Neural crest cell (in vitro differentiated cells): ENCODE measurements at regions not wholly inside any gene's neighbourhood (a gene's known extent, or its start where the extent isn't known, plus 50 kb on each side); places are given as distances from the start of the nearest gene placed in this dataset.

ENCODE experiments used
- DNase-seq: peaks from one replicate; pipeline ENCODE4 v3.0.0; 2021; ENCODE audit warnings: low read depth, mixed read lengths, low spot score
- H3K27ac Mint-ChIP-seq: one replicate; pipeline ENCODE4 v1.8.0; 2021; ENCODE audit warnings: mild to moderate bottlenecking, mixed read lengths; ENCODE audit not compliant: unreplicated experiment
- H3K27me3 Mint-ChIP-seq: 2 replicates; pipeline ENCODE4 v1.8.0; 2021; ENCODE audit warnings: low read depth, mild to moderate bottlenecking, mixed read lengths
- H3K36me3 Mint-ChIP-seq: 2 replicates; pipeline ENCODE4 v1.8.0; 2021; ENCODE audit warnings: low read depth, mild to moderate bottlenecking, mixed read lengths
- H3K4me1 Mint-ChIP-seq: 2 replicates; pipeline ENCODE4 v1.8.0; 2021; ENCODE audit warnings: mixed read lengths
- H3K4me3 Mint-ChIP-seq: one replicate; pipeline ENCODE4 v1.8.0; 2021; ENCODE audit warnings: mild to moderate bottlenecking, mixed read lengths
- H3K9me3 Mint-ChIP-seq: 2 replicates; pipeline ENCODE4 v1.8.0; 2021; ENCODE audit warnings: mixed read lengths
- TF ChIP-seq, protein P1 (sequence below): fragments of 200-600 bp; sonication (generic); conservative IDR thresholded peaks from 2 replicates; pipeline ENCODE4 v1.5.0; 2021; ENCODE audit warnings: antibody characterized with exemption, mild to moderate bottlenecking

DNA sequence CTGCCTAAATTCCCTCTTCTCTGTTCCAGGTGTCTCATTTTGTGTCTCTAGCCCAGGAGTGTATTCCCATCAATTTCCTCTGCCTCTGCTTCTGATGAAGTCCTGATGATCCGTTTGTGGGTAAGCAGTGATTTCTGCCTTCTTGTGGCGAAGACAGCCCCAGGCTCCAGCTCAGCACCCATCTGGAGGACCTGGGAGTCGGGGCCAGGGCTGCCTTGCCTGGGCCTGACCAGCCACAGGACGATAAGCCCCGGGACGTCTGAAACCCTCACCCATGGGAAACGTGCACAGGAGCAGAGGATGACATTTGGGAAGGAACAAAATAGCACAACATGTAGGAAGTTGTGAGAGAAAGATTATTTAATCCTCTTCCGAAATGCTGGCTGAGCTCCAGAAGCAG is 206.9 kb downstream of the FBXO15 start:
- Mint-ChIP-seq H3K27me3 (peaks cover 12% of the 10 kb centered on the region), H3K4me3 (no peak overlapping the region), H3K27ac (no peak overlapping the region), H3K4me1 (no peaks in the 10 kb centered on the region), H3K9me3 (no peaks in the 10 kb centered on the region), H3K36me3 (no peaks in the 10 kb centered on the region)
- no peak for DNase-seq
- TF ChIP-seq, protein P1, sequence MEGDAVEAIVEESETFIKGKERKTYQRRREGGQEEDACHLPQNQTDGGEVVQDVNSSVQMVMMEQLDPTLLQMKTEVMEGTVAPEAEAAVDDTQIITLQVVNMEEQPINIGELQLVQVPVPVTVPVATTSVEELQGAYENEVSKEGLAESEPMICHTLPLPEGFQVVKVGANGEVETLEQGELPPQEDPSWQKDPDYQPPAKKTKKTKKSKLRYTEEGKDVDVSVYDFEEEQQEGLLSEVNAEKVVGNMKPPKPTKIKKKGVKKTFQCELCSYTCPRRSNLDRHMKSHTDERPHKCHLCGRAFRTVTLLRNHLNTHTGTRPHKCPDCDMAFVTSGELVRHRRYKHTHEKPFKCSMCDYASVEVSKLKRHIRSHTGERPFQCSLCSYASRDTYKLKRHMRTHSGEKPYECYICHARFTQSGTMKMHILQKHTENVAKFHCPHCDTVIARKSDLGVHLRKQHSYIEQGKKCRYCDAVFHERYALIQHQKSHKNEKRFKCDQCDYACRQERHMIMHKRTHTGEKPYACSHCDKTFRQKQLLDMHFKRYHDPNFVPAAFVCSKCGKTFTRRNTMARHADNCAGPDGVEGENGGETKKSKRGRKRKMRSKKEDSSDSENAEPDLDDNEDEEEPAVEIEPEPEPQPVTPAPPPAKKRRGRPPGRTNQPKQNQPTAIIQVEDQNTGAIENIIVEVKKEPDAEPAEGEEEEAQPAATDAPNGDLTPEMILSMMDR, result no peak

DNA sequence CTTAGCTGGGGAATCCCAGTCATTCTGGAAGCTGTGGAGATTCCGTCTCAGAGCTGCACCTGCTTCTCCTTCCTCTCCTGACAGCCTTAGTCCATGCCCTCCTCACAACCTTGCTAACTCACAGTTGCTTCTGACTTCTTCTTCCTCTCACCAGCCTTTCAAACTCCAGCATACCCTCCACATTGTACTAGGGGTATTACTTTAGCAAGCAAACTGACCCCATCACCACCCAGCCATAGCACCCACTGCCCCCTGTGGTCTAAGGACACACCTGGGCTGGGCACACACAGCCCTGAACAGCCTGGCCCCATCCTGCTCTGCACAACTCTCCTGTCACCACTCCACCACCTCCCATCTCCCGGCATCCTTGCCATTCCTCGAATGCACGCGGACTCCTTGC is 208.2 kb downstream of the FBXO15 start:
- TF ChIP-seq, protein P1, result no peak
- H3K4me3 Mint-ChIP-seq, result no peak overlapping the region
- H3K36me3 Mint-ChIP-seq, result no peaks in the 10 kb centered on the region
- no peaks in the 10 kb centered on the region for H3K4me1 Mint-ChIP-seq
- no peaks in the 10 kb centered on the region for H3K9me3 Mint-ChIP-seq
- peaks cover 12% of the 10 kb centered on the region for H3K27me3 Mint-ChIP-seq
- no peak overlapping the region for H3K27ac Mint-ChIP-seq
- no peak for DNase-seq

DNA sequence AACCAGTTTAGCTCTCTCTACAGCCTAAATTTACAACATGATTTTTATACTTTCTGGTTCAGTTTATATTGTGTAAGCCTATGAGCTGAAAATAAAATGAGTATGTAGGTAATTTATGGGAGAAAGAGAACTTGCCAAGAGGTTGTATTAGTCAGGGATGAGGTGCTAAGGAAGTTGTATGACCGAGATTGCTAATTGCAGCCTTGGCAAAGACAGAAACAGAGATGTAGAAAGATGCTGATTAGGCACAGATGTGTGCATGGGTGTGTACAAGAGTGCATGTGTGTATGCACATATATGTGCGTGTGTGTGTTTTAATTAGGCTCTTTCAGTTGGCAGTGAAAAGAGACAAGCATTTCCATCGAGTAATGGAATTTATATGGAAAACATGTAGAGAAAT is 213.9 kb downstream of the FBXO15 start:
- TF ChIP-seq, protein P1, result no peak
- H3K4me1 Mint-ChIP-seq, result no peaks in the 10 kb centered on the region

GRCh38 chr18:73932976-73933375 is 214.7 kb downstream of the FBXO15 start:
- Mint-ChIP-seq H3K36me3 (no peaks in the 10 kb centered on the region), H3K9me3 (no peaks in the 10 kb centered on the region)

More for the DNA sequence above, 213.9 kb downstream of the FBXO15 start:
- Mint-ChIP-seq H3K9me3 (no peaks in the 10 kb centered on the region), H3K27ac (no peak overlapping the region), H3K4me3 (no peak overlapping the region), H3K36me3 (no peaks in the 10 kb centered on the region), H3K27me3 (peaks cover 2% of the 10 kb centered on the region)
- no peak for DNase-seq

DNA sequence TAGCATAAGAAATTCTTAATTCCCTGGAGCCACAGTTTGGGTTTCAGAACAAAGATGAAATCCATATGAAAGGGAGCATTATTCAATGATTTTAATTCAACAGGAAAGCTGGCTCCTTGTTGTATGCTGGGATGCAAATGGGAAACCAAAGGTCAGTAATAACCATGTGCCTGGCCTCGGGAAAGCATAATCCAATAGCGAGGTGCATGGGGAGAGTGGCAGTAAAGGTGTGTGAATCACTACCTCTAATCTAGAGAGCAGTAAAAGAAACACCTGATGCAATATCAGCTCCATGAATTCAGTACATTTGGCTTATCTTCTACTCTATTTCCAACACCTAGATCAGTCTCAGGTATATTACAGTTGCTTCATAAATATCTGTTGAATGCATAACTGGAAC is 220.1 kb downstream of the FBXO15 start:
- peaks cover 5% of the 10 kb centered on the region for H3K27me3 Mint-ChIP-seq
- no peaks in the 10 kb centered on the region for H3K4me1 Mint-ChIP-seq
- H3K9me3 Mint-ChIP-seq, result no peaks in the 10 kb centered on the region
- no peaks in the 10 kb centered on the region for H3K36me3 Mint-ChIP-seq
- H3K27ac Mint-ChIP-seq, result no peak overlapping the region
- H3K4me3 Mint-ChIP-seq, result no peak overlapping the region
- DNase-seq, result no peak
- TF ChIP-seq, protein P1, result no peak

More at GRCh38 chr18:73932976-73933375, 214.7 kb downstream of the FBXO15 start:
- H3K4me1 Mint-ChIP-seq, result no peaks in the 10 kb centered on the region
- DNase-seq, result no peak
- H3K27ac Mint-ChIP-seq, result no peak overlapping the region
- peaks cover 2% of the 10 kb centered on the region for H3K27me3 Mint-ChIP-seq
- TF ChIP-seq, protein P1, result no peak
- H3K4me3 Mint-ChIP-seq, result no peak overlapping the region

- H3K9me3 Mint-ChIP-seq, result no peaks in the 10 kb centered on the region
- H3K27ac Mint-ChIP-seq, result no peak overlapping the region
- H3K4me1 Mint-ChIP-seq, result no peaks in the 10 kb centered on the region
- TF ChIP-seq, protein P1, result no peak
- peaks cover 8% of the 10 kb centered on the region for H3K27me3 Mint-ChIP-seq
- no peaks in the 10 kb centered on the region for H3K36me3 Mint-ChIP-seq
- no peak overlapping the region for H3K4me3 Mint-ChIP-seq
- no peak for DNase-seq
Observed at GRCh38 chr18:73924836-73925235, 222.8 kb downstream of the FBXO15 start.
